Endometrium (tissue), 2 donors: ENCODE measurements at regions not wholly inside any gene's neighbourhood (a gene's known extent, or its start where the extent isn't known, plus 50 kb on each side); places are given as distances from the start of the nearest gene placed in this dataset.
A peak's percentile ranks its signal among the peaks of the same experiment; 100 is the strongest.
"Not testable (repeated sequence)": the region's sequence is repeated elsewhere in the genome, so short reads cannot be mapped to it uniquely, and the experiment has no call there.

ENCODE experiments used
- FAIRE-seq: peaks from 2 replicates; lab custom pipeline; 2012; peaks lifted over from hg19 to GRCh38; lab: Jason Lieb, UNC
- donor health status: control.
- donor health status: control.

DNA sequence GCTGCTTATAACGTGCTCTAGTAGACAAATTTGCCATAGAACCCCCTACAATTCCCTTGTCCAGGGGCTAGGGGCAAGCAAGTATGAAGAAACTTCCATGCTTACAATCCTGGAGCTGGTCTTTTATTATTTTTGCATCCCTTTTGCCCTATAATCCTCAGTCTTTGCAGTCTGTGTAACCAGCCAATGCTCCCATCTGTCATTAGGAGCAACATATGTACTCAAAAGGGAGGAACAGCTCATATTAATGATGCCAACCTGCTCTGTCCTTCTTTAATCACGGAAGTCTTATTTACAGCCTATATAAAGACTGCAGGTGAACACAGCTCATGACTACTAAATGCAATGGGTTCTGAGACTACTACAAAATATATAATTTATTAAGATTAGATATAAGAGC, 263.3 kb downstream of the ZIC1 start:
- no peak for FAIRE-seq

DNA sequence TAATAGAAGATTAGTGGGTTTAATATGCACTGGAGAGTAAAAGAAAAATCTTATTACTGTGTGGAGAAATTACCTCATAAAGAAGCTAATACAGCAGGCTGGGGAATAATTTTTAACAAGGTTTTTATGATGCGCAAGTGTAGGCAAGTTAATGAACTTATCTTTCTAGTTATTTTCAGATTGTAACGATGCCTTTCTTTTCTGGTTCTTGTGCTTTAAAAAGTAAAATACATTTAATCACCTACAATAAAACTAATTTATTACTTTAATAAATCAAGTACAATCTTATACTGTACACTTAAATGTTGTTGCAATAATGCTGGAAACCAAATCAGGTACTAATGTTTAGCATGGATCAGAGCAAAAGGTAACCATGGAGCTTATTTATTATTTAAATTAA, 266.6 kb downstream of the ZIC1 start:
- no peak for FAIRE-seq

GRCh38 chr3:147680837-147681483, 271.8 kb downstream of the ZIC1 start:
- FAIRE-seq: no peak

- FAIRE-seq: no peak
Observed at GRCh38 chr3:147688868-147689267, 279.7 kb downstream of the ZIC1 start.

- FAIRE-seq: no peak
Observed at GRCh38 chr3:147699175-147699838, 290.1 kb downstream of the ZIC1 start.

GRCh38 chr3:147701195-147701594, 292.0 kb downstream of the ZIC1 start:
- no peak for FAIRE-seq

- no peak for FAIRE-seq
Observed at GRCh38 chr3:147702509-147702908, 293.3 kb downstream of the ZIC1 start.

GRCh38 chr3:147705651-147706051, 296.5 kb downstream of the ZIC1 start:
- FAIRE-seq: no peak

DNA sequence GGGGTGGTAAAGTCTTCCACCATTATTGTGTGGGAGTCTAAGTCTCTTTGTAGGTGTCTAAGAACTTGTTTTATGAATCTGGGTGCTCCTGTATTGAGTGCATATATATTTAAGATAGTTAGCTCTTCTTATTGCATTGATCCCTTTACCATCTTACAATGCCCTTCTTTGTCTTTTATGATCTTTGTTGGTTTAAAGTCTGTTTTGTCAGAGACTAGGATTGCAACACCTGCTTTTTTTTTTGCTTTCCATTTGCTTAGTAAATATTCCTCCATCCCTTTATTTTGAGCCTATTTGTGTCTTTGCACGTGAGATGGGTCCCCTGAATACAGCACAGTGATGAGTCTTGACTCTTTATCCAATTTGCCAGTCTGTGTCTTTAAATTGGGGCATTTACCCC, 301.6 kb downstream of the ZIC1 start:
- FAIRE-seq: not testable (repeated sequence)

DNA sequence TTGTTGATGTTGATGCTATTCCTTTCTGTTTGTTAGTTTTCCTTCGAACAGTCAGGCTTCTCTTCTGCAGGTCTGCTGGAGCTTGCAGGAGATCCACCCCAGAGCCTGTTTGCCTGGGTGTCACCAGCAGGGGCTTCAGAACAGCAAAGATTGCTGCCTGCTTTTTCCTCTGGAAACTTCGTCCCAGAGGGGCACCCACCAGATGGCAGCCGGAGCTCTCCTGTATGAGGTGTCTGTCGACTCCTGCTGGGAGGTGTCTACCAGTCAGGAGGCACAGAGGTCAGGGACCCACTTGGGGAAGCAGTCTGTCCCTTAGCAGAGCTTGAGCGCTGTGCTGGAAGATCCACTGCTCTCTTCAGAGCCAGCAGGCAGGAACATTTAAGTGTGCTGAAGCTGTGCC, 303.2 kb downstream of the ZIC1 start:
- no peak for FAIRE-seq

GRCh38 chr3:147712758-147713157, 303.6 kb downstream of the ZIC1 start:
- not testable (repeated sequence) for FAIRE-seq

DNA sequence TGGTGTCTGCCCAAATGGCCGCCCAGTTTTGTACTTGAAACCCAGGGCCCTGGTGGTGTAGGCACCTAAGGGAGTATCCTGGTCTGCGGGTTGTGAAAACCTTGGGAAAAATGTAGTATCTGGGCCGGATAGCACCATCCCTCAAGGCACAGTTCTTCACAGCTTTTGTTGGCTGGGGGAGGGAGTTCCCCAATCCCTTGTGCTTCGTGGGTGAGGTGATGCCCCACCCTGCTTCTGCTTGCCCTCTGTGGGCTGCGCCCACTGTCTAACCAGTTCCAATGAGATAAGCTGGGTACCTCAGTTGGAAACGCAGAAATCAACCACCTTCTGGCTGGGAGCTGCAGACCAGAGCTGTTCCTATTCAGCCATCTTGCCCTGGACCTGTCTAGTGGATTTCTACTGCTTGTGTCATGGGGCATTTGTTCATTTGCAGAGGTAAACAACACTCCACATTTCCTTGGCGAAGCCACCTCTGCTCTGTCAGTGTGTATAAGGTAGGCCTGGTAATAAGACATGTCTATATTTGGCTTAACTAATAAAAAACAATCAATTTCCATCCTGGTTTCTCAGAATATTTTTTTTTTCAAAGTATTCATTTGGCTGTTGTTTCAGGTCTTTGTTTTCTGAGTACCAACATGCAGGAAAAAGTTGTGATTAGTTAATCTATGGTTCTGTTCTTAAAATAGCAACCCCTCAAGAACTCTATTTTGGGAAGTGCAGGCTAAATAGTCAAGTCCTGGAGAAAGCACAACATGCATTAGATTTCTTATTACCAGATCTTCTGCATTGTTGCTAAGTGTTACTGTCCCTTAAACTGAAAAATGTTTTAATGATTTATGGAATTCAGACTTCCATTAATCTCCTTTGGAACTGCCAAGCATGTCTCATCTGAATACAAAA, 304.3 kb downstream of the ZIC1 start:
- FAIRE-seq: no peak

GRCh38 chr3:147729641-147730040, 320.5 kb downstream of the ZIC1 start:
- peak; percentile 91 for FAIRE-seq

DNA sequence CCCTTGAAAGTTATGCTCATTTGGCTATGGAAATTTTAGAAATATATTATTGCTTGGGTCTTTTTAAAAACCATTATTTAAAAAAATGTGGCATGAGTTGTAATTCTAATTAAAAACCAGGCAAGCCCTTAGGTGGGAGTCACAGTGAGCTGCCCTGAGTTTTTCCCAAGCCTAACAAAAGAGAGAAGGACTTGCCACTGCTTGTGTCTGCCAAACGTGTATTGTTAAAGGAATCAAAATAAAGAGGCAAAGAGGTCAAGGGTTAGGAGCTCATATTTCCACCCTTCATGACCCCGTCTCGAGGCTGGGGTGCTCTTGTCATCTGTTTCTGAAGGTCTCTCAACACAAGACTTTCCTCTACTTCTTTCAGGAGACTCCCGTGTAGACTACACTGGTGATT, 321.1 kb downstream of the ZIC1 start:
- no peak for FAIRE-seq

DNA sequence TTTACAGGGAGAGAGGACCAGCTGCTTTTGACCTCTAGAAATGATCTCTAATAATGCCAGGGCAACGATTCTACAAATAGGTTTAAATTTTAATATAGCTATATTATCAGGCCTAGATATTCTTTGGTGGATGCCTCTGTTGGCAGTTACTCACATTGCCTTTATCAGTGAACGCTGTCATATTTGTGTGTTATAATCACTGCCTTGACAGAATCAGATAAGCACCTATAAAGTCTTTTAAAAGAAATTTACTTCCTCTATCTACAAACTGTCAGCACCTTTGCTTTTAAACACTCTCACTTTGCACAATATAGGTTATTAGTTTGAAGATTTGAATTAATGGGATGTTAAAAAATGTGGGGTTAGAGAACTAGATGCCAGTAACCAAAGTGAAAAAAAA, 324.1 kb downstream of the ZIC1 start:
- FAIRE-seq: no peak

DNA sequence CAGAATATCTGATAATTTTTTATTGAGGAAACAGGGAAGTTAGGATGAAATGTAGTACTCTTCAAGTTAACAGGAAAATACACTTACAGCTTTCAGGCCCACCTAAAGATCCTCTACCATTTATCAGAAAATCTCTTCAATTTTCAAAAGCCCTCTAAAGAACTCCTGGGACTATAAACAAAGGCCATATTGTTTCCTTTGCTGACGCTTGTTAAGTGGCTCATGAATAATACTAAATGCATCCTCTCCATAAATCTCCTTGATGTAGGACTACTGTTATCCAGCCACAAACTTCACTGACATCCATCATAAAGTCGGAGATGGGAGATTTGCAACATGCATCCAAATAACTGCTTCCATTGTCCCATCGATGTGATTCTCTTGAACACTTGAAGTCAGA, 326.5 kb downstream of the ZIC1 start:
- no peak for FAIRE-seq

DNA sequence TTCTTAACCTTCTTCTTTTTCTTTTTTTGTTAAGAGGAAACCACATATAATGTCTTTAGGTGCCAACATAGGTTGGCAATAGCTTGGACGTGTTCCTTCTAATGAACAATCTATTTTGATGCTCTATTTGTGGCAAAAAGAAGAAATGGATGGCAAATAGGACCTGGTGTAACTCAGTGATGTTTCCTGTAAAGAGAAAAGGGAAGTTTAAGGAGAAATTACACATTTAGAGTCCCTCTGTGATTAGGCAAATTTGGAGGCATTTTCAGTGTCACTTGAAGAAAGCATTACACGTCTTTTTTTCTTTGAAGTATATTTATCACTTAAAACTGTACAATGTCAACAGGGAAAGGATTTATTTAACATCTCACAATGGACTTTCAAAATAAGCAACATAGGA, 327.1 kb downstream of the ZIC1 start:
- FAIRE-seq: no peak

DNA sequence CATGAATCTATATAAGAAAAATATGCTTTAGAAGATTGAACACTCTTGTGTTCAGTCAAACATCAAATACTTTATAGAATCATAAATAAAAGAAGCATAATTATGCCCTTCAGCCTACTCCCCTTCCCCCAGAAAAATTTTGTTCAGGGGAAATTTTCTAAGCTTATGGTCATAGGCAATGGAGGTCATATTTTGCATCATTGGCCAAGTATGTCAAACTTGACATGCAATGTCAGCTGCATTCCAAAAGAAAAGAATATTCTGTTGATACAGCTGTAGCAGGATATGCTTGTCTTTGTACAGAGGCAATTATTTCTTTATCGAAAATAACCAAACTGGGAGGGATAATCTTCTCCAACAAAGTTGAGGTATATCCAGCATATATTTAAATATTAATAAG, 328.2 kb downstream of the ZIC1 start:
- no peak for FAIRE-seq

- no peak for FAIRE-seq
Observed at GRCh38 chr3:147740928-147741327, 331.8 kb downstream of the ZIC1 start.

DNA sequence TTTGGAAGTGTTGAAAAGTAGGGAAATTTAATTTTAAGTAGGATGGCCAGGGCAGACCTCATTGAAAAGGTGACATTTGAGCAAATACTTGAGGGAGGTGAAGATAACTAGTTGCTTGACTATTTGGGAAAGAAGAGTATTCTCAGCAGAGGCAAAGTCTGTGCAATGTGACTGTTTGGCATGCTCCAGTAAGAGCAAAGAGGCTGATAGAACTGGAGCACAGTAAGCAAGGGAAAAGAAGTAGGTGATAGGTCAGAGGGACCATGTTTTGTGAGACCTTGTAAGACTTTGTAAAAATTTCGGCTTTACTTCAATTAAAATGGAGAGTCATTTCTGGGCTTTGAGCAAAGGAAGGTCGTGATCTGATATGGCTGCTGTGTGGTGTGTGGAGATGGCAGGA, 335.8 kb downstream of the ZIC1 start:
- FAIRE-seq: no peak

DNA sequence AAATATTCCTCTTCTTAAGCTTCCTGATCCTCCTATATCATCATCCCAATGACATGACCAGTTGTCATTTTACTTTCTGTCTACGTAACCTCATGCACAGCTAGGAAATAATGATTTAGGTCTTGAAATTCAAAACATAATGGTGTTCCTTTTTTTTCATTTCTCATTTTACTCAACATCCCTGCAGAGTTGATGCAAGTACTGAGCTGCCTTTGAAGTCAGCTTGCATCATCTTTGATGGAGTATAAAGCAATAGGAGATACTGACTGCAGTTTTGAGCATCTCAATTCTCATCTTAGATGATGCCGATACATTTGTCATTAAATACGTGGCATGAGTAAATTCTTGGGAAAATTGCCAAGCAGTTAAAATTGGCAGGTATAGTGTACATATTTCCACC, 346.1 kb downstream of the ZIC1 start:
- no peak for FAIRE-seq

DNA sequence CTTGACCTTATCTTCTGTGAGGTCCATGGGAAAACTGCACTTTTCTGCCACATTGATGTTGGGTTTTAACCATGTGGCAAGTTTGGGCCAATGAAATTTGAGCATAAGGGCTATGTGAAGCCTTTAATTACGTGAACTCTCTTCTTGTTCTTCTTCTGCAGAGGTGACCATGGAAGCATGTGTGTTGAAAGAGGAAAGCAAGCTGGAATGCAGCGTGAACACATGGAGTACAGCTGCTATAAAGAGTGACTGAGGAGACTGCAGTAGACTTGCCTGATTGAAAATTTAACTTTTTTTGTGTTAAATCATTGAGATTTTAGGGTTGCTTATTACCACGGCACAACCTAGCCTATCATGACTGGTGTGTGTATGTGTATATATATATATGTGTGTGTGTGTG, 347.3 kb downstream of the ZIC1 start:
- no peak for FAIRE-seq

- no peak for FAIRE-seq
Observed at GRCh38 chr3:147757866-147758265, 348.7 kb downstream of the ZIC1 start.
